HepG2 (cell line): ENCODE measurements at regions not wholly inside any gene's neighbourhood (a gene's known extent, or its start where the extent isn't known, plus 50 kb on each side); places are given as distances from the start of the nearest gene placed in this dataset.

Experiments used
- ATAC-seq: fragments of 200-7000 bp; cut with Tn5 transposase; 3 replicates; pipeline ENCODE4 v1.9.1; 2020; ENCODE audit warnings: mild to moderate bottlenecking, moderate library complexity
- BruUV-seq: library from RNA; stranded (reverse); fragments of 400-500 nt; replicated peaks from 2 replicates; lab custom pipeline; 2021; lab: Mats Ljungman, UMichigan
- CTCF ChIA-PET: fragments of 300-600 bp; formaldehyde crosslinking; extraction: SDS; loops from one replicate; lab custom pipeline; 2021; ENCODE audit warnings: low total read pairs, inconsistent platforms, low intra/inter-chr PET ratio; lab: Yijun Ruan, JAX
- POLR2A ChIA-PET: fragments of 350-600 bp; sonication (Branson Sonifier 250); formaldehyde crosslinking; loops from one replicate; lab custom pipeline; 2020; ENCODE audit warnings: antibody characterized with exemption, inconsistent platforms; lab: Yijun Ruan, JAX
- DNase-seq: peaks from one replicate; pipeline ENCODE4 v3.0.0-alpha.2; 2015; ENCODE audit warnings: low spot score
- FAIRE-seq: peaks from 3 replicates; lab custom pipeline; 2011; peaks lifted over from hg19 to GRCh38; lab: Jason Lieb, UNC
- H2AFZ ChIP-seq: one replicate; pipeline ENCODE4 v1.6.1; 2011; ENCODE audit warnings: low read length, inconsistent platforms
- H3K27ac ChIP-seq: fragments of 300-600 bp; 3 replicates; pipeline ENCODE4 v1.8.0; 2011; ENCODE audit warnings: mixed run types, mild to moderate bottlenecking, mixed read lengths, low read length, inconsistent platforms; ENCODE audit not compliant: insufficient read depth; ENCODE audit errors: extremely low read length
- H3K27me3 ChIP-seq, 2 experiments: fragments of 200-600 bp in 1 of 2; 2 replicates in 1 of 2; 3 replicates in 1 of 2; pipeline versions ENCODE4 v1.6.0 to v1.8.0; 2011; ENCODE audit warnings: low read length in 2 of 2, mild to moderate bottlenecking in 2 of 2, moderate library complexity in 2 of 2, inconsistent platforms in 1 of 2; ENCODE audit not compliant: insufficient read depth in 2 of 2, control insufficient read depth in 1 of 2
- H3K36me3 ChIP-seq, 2 experiments: fragments of 200-600 bp in 1 of 2; replicated peaks in 1 of 2; 2 replicates in 1 of 2; 3 replicates in 1 of 2; pipeline versions ENCODE4 v1.5.1 to v1.8.0; 2011; ENCODE audit warnings: low read length in 2 of 2, inconsistent platforms in 1 of 2; ENCODE audit not compliant: insufficient read depth in 2 of 2, control insufficient read depth in 1 of 2
- H3K4me1 ChIP-seq: 2 replicates; pipeline ENCODE4 v1.5.1; 2012; ENCODE audit warnings: low read length, inconsistent platforms; ENCODE audit not compliant: insufficient read depth
- H3K4me2 ChIP-seq: 2 replicates; pipeline ENCODE4 v1.6.0; 2011; ENCODE audit warnings: low read depth, low read length, inconsistent platforms
- H3K4me3 ChIP-seq, 3 experiments: fragments of 200-600 bp in 1 of 3; sonication (generic), shearing (Covaris generic) in 1 of 3; replicated peaks in 1 of 3; 2 replicates each; pipeline ENCODE4 v1.5.1; 2011 to 2016; ENCODE audit warnings: low read length in 3 of 3, inconsistent platforms in 2 of 3, low read depth in 2 of 3, mild to moderate bottlenecking in 2 of 3, control low read depth in 1 of 3, mixed read lengths in 1 of 3; ENCODE audit not compliant: insufficient read depth in 1 of 3
- H3K79me2 ChIP-seq: one replicate; pipeline ENCODE4 v1.6.1; 2011; ENCODE audit warnings: low read length, inconsistent platforms; ENCODE audit not compliant: insufficient read depth
- H3K9ac ChIP-seq: 2 replicates; pipeline ENCODE4 v1.6.0; 2011; ENCODE audit warnings: mild to moderate bottlenecking, low read depth, low read length, inconsistent platforms; ENCODE audit not compliant: insufficient read depth
- H3K9me3 ChIP-seq: 2 replicates; pipeline ENCODE4 v1.5.1; 2012; ENCODE audit warnings: mild to moderate bottlenecking, low read length
- H4K20me1 ChIP-seq: 2 replicates; pipeline ENCODE4 v1.6.0; 2011; ENCODE audit warnings: inconsistent platforms, mild to moderate bottlenecking, low read length, moderate library complexity; ENCODE audit not compliant: insufficient read depth
- ELK4 ChIP-seq: sonication (generic); formaldehyde crosslinking; IDR thresholded peaks from 2 replicates; pipeline ENCODE4 v1.9.0; 2021; ENCODE audit warnings: missing genetic modification reagents, borderline replicate concordance
- ERF ChIP-seq: IDR thresholded peaks from 2 replicates; pipeline ENCODE4 v1.6.1; 2018; ENCODE audit warnings: missing biosample characterization, missing genetic modification reagents
- GPN1 ChIP-seq: sonication (generic); formaldehyde crosslinking; IDR thresholded peaks from 2 replicates; pipeline ENCODE4 v1.5.1; 2020; ENCODE audit warnings: missing genetic modification reagents, borderline replicate concordance
- HOXA9 ChIP-seq: sonication (generic); formaldehyde crosslinking; IDR thresholded peaks from 2 replicates; pipeline ENCODE4 v1.8.1; 2022; ENCODE audit warnings: missing genetic modification reagents, mild to moderate bottlenecking, moderate library complexity, borderline replicate concordance
- KDM3A ChIP-seq: IDR thresholded peaks from 2 replicates; pipeline ENCODE4 v1.6.1; 2018; ENCODE audit warnings: low read depth, missing compliant biosample characterization
- MBD4 ChIP-seq: IDR thresholded peaks from 2 replicates; pipeline ENCODE4 v1.6.1; 2012; ENCODE audit warnings: low read length, inconsistent platforms, borderline replicate concordance
- NFIC ChIP-seq: IDR thresholded peaks from 2 replicates; pipeline ENCODE4 v1.6.1; 2012; ENCODE audit warnings: mild to moderate bottlenecking, low read length, inconsistent platforms
- REL ChIP-seq: sonication (generic); formaldehyde crosslinking; conservative IDR thresholded peaks from 2 replicates; pipeline ENCODE4 v1.8.0; 2022; ENCODE audit warnings: mild to moderate bottlenecking, missing genetic modification reagents, moderate library complexity
- SNAPC2 ChIP-seq: sonication (generic); formaldehyde crosslinking; IDR thresholded peaks from 2 replicates; pipeline ENCODE4 v1.8.1; 2022; ENCODE audit warnings: mild to moderate bottlenecking, missing genetic modification reagents
- TBL1XR1 ChIP-seq: fragments of 150-350 bp; IDR thresholded peaks from 2 replicates; pipeline ENCODE4 v1.6.1; 2014; ENCODE audit warnings: borderline replicate concordance, low read length; ENCODE audit not compliant: partially characterized antibody
- TOE1 ChIP-seq: sonication (generic); formaldehyde crosslinking; IDR thresholded peaks from 2 replicates; pipeline ENCODE4 v1.4.0; 2020; ENCODE audit warnings: mild to moderate bottlenecking, missing genetic modification reagents
- ZBTB42 ChIP-seq: sonication (generic); formaldehyde crosslinking; IDR thresholded peaks from 2 replicates; pipeline ENCODE4 v1.5.0; 2020; ENCODE audit warnings: mild to moderate bottlenecking, missing genetic modification reagents
- ZNF292 ChIP-seq: sonication (generic); formaldehyde crosslinking; IDR thresholded peaks from 2 replicates; pipeline ENCODE4 v1.8.1; 2022; ENCODE audit warnings: mild to moderate bottlenecking, low read depth, missing genetic modification reagents, borderline replicate concordance
- ZNF562 ChIP-seq: sonication (generic); formaldehyde crosslinking; IDR thresholded peaks from 2 replicates; pipeline ENCODE4 v1.8.0; 2022; ENCODE audit warnings: missing genetic modification reagents, borderline replicate concordance
- ZNF776 ChIP-seq: sonication (generic); formaldehyde crosslinking; IDR thresholded peaks from 2 replicates; pipeline ENCODE4 v1.4.0; 2020; ENCODE audit warnings: mild to moderate bottlenecking, missing genetic modification reagents
- ZNF792 ChIP-seq: IDR thresholded peaks from 2 replicates; pipeline ENCODE4 v1.6.1; 2016
- in situ Hi-C: cut with HindIII; loops from 2 replicates; pipeline ENCODE4 v1.10.0; 2017; ENCODE audit warnings: low pct_unique_long_range_greater_than_20kb; ENCODE audit not compliant: extremely low pct_ligation_motif_present
- intact Hi-C: fragments of 100-400 bp; cut with micrococcal nuclease; formaldehyde crosslinking; loops from one replicate; pipeline ENCODE4 v1.10.0; 2022; ENCODE audit not compliant: unreplicated experiment
- TF ChIP-seq, protein P1 (sequence below): sonication (generic); formaldehyde crosslinking; IDR thresholded peaks from 2 replicates; pipeline ENCODE4 v1.5.0; 2020; ENCODE audit warnings: missing genetic modification reagents
- TF ChIP-seq, protein P2 (sequence below): sonication (generic); formaldehyde crosslinking; conservative IDR thresholded peaks from 2 replicates; pipeline ENCODE4 v1.4.0; 2020; ENCODE audit warnings: missing genetic modification reagents

DNA sequence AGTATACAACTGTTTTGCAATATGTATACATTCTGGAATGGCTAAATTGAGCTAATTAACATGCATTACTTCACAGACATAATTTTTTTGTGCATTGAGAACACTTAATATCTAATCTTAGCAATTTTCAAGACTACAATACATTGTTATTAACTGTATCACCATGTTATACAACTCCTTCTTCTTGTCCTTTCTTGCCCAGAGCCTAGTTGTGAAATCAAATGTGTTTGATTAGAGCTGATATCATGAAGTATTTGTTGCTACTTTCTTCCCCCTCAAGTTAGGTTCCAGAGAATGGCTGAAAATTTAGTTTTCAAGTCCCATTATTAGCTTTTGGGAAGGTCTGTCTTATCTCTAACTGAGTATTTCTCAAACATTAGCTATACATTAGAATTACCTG lies 607.8 kb downstream of the PSAT1 start:
- BruUV-seq = no TSS peak
- in situ Hi-C loops (no loop called here), intact Hi-C loops (no loop called here)
- Histone ChIP-seq H3K27ac (no peak overlapping the region), H3K9me3 (no peaks in the 10 kb centered on the region), H3K79me2 (no peaks in the 10 kb centered on the region), H3K9ac (no peak overlapping the region), H3K4me3 (no peak overlapping the region), H4K20me1 (no peaks in the 10 kb centered on the region), H2AFZ (no peak overlapping the region), H3K27me3 (no peaks in the 10 kb centered on the region), H3K36me3 (no peaks in the 10 kb centered on the region), H3K4me2 (no peak overlapping the region), H3K4me1 (no peaks in the 10 kb centered on the region)
- ChIA-PET CTCF (no interaction called here), POLR2A (no interaction called here)
- FAIRE-seq (no peak), DNase-seq (no peak), ATAC-seq (no peak)
- TF ChIP-seq TOE1 (CRISPR knock-in tag) = no peak
- no peak for TF ChIP-seq ZBTB42
- TF ChIP-seq, protein P1, sequence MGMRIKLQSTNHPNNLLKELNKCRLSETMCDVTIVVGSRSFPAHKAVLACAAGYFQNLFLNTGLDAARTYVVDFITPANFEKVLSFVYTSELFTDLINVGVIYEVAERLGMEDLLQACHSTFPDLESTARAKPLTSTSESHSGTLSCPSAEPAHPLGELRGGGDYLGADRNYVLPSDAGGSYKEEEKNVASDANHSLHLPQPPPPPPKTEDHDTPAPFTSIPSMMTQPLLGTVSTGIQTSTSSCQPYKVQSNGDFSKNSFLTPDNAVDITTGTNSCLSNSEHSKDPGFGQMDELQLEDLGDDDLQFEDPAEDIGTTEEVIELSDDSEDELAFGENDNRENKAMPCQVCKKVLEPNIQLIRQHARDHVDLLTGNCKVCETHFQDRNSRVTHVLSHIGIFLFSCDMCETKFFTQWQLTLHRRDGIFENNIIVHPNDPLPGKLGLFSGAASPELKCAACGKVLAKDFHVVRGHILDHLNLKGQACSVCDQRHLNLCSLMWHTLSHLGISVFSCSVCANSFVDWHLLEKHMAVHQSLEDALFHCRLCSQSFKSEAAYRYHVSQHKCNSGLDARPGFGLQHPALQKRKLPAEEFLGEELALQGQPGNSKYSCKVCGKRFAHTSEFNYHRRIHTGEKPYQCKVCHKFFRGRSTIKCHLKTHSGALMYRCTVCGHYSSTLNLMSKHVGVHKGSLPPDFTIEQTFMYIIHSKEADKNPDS = no peak
- no peak for TF ChIP-seq KDM3A (CRISPR knock-in tag)
- TF ChIP-seq ZNF292 (CRISPR knock-in tag) = no peak
- TF ChIP-seq TBL1XR1 = no peak
- TF ChIP-seq ELK4 (CRISPR knock-in tag) = no peak
- TF ChIP-seq, protein P2, sequence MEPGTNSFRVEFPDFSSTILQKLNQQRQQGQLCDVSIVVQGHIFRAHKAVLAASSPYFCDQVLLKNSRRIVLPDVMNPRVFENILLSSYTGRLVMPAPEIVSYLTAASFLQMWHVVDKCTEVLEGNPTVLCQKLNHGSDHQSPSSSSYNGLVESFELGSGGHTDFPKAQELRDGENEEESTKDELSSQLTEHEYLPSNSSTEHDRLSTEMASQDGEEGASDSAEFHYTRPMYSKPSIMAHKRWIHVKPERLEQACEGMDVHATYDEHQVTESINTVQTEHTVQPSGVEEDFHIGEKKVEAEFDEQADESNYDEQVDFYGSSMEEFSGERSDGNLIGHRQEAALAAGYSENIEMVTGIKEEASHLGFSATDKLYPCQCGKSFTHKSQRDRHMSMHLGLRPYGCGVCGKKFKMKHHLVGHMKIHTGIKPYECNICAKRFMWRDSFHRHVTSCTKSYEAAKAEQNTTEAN (CRISPR knock-in tag) = no peak
- TF ChIP-seq REL = no peak
- no peak for TF ChIP-seq ZNF562 (CRISPR knock-in tag)
- TF ChIP-seq ERF (CRISPR knock-in tag) = no peak
- no peak for TF ChIP-seq NFIC
- no peak for TF ChIP-seq MBD4
- TF ChIP-seq GPN1 (CRISPR knock-in tag) = no peak
- TF ChIP-seq ZNF792 = no peak
- TF ChIP-seq SNAPC2 (CRISPR knock-in tag) = no peak
- TF ChIP-seq HOXA9 (CRISPR knock-in tag) = no peak
- TF ChIP-seq ZNF776 (CRISPR knock-in tag) = no peak
